GM19468 (cell line): ENCODE measurements at regions not wholly inside any gene's neighbourhood (a gene's known extent, or its start where the extent isn't known, plus 50 kb on each side); places are given as distances from the start of the nearest gene placed in this dataset.
"Not testable (repeated sequence)": the region's sequence is repeated elsewhere in the genome, so short reads cannot be mapped to it uniquely, and the experiment has no call there.

Experiments used
- ATAC-seq: cut with Tn5 transposase; IDR thresholded peaks from one replicate; pipeline ENCODE4 v1.9.1; 2021; ENCODE audit warnings: mild to moderate bottlenecking, moderate library complexity, moderate number of reproducible peaks; ENCODE audit not compliant: unreplicated experiment; ENCODE audit errors: extremely low read depth

DNA sequence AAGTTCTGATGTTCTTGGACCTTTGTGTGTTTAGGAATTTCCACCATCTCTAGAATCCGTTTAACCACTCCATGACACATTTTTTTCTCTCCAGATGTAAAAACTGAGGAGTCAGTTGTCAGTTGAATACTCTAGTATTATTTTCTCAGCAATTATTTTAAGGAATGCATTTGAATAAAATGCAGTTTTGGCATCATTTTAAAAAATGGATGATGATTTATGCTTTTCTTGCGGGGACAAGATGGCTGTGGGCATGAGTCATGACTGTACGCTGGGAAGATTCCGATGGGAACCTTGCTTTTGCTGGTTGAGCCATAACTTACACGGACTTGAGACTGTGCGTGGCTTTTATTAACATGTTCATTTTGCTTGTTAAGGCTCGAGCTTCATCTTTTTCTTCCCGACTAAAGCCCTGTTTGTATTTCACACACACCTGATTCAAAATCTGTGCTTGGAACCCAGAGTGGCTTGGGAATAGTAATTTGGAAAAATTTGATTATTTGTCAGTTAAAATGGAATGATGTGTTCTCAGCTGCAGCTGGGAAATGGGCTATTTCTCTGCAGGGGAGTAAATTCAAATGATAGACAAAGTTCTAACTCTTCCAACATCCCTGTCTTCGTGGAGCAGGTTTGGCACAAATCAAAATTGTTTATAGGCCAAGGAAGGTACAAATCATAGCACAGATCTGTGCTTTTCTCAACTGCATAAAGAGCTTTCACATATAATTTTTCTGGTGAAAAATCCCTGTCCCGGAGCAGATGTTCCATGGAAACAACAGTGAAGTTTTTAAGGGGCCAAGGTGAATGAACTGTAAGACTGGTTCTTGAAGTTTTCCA is 470.5 kb upstream of the JAG1 start:
- no peak for ATAC-seq

DNA sequence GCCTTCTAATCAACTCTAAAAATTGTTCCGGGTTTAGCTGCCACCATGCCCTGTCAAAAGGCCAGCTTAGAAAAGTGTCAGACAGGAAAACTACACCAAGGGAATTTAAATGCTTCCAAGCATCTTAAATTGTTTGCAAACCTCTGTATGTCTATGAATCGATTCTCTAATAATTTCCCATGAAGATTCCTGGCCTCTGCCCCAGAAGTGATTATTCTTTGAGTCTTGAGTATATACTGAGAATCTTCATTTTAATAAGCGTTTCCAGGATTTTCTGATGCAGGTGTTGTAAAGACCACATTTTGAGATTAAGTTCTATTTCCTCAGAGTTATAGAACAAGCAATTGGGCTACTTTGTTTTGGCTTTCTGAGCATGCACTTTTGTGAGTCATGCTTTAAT is 471.8 kb upstream of the JAG1 start:
- no peak for ATAC-seq

DNA sequence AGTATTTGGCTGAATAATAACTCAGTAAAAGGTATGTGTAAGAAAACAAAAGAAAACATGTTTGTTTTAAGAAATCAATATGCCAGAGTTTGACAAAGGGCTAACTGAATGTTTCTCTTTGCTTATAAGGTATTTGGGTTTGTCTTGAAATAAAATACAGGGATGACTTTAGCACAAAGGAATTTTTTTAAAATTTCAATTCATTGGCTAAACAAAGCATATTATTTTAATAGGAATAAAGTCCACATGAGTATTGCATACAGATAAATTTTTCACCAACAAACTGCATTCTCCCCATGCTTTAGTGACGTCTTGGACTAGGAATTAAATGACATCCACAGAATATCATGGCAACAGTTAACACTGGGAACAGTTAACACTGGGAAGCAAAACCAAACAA is 480.0 kb upstream of the JAG1 start:
- no peak for ATAC-seq

DNA sequence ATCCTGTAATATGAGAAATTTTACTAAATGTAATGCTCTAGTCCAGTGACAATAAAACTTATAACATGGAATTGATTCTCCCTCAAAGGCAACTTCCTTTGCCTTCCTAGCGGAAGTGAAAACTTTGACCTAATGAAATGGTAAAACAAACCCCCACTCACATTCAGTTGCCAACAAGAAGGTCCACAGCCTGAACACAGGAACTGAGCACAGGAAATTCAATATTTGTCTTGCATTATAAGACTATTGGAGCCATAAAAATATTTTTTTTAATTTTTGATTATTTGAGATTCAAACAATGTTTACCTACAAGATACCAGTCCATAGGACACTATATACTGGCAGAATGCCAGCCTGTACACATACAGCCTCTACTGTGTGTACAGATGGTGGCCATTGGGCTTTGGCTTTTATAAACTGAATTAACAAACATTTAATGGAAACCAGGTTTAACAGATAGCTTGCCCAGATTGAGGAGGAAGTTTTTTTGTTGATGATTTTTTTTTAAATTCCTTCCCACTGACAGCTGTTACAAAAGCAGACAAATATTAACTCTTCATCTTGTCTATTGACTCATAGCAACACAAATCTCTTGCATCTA is 481.5 kb upstream of the JAG1 start:
- no peak for ATAC-seq

DNA sequence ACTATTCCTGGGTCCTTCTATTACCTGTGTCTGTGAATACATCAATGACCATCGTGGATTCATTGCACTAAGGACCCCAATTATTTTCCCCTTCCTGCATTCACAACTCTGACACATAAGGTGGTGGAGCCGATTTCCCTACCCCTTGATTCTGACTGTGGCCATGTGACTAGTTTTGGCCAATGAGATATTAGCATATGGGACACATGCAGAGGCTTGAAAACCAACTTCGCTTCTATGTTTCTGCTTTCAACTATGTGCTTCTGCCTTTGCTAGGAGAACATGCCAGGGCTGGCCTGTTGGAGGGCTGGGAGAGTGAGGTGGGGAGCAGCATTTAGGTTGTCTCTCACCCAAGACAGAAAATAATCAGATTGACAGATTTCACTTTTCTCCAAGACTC is 483.1 kb upstream of the JAG1 start:
- no peak for ATAC-seq

DNA sequence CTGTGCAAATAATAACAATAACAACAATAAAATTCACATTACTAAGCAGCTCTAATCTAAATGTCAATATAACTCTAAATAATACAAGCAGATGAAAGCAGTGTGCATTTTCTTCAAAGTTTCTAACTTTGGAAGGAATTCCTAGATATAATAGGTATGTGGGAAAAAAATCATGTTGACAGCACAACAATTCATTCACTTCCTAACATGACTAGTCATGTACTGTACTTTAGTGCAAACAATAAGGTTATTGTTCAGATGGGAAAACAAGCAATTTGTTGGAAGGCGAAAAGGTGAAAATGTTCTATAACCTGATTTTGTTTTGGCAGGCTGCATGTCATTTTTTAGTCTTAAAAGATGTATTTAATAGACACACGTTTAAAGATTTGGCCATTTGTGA is 484.3 kb upstream of the JAG1 start:
- ATAC-seq, result no peak

DNA sequence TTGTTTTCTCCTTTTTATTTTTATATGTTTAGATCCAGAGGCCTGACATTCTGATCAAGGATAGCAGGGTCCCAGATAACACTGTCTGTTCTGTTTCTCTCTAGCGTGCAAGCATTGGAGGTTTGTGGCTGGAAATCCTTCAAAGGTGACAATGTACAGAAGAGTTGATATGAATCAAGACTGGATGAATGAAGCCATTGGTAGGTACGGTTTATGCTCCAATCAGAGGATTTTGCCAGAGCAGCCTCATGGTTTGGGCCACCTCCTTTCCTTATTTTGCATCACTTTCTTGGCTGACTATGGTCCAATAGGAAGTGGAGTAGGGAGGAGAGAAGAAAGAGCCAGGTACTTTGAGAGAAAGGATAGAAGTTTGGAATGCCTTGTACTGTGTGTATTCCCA is 484.8 kb upstream of the JAG1 start:
- no peak for ATAC-seq

DNA sequence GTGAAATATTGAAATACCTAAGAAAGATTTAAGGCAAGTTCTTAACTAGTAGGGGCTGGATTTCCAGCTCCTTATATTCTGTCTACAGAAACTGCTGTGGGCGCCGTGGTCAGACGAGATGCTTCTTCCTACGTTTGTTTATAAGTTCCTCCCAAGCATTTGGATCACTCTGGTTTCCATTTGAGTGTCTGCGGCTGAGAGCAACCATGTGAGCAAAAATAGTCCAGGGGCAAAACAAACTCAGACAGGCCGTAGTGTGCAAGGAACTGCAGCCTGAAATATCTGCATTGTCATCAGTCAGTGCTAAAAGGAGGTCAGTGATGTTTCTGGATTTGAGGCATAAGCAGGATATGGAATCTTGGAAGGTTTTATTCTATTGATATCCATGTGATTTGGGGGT is 485.9 kb upstream of the JAG1 start:
- no peak for ATAC-seq

DNA sequence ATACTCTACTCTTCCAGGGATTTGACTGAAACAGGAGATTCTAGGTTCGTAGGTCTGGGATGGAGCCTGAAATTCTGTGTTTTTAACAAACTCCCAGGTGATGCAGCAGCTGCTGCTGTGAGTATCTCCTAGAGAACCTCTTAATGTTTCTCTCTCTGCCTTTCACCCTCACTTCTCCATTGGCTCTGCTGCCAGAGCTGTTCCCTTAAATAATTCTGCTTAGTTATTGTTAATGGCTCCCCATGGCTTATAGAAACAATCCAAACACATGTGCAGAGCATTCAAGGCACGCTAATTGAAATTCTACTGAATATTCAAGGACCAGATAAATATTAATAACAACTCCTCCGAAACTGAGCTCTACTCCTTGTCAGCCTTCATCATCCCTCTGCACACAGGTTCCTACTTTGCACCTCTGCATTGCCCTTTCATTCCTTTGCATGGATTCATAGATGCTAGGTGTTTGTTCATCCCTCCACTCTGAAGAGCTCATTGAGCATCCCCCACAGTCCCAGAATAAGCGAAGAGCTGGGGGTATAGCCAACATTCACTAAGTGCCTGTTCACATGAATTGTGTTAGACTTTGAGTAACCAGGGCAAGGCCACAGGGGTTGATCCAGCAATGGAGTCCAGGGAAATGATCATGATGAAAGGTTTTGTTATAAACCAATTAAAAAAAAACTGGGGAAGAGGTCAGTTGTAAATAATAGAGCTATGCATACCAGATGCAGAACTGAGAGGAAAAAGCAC is 488.4 kb upstream of the JAG1 start:
- no peak for ATAC-seq

DNA sequence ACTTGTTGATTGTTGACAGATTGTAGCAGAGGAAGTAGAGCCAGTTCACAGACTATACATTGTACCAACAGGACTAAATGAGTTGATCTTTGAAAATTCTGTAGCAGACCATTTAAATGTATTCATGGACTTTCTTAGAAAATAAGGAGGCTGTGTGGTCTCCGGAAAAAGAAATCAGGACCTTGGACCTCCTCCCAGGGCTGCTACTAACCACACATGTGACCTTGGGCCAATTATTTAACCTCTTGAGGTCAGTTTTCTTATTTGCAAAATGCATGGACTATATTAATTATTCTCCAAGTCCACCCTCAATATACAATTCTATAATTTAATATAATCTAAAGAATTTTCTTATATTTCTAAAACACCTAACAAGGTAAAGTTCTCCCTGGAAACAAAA is 492.0 kb upstream of the JAG1 start:
- ATAC-seq, result no peak

DNA sequence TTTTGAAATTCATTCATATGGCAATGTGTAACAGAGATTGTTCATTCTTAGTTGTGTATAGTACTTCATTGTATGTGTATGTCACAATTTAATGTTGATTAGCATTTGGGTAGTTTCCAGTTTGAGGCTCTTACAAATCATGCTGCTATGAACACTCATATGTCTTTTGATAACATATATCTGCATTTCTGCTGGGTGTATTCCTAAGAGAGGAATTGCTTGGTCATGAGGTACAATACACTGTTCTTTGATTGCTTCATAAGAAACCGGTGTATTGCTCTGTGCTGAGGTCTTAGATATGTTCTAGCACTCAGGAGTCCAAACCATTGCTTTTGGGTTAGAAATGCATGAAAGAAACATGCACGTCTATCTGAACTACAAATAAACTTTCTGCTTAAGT is 492.9 kb upstream of the JAG1 start:
- no peak for ATAC-seq

DNA sequence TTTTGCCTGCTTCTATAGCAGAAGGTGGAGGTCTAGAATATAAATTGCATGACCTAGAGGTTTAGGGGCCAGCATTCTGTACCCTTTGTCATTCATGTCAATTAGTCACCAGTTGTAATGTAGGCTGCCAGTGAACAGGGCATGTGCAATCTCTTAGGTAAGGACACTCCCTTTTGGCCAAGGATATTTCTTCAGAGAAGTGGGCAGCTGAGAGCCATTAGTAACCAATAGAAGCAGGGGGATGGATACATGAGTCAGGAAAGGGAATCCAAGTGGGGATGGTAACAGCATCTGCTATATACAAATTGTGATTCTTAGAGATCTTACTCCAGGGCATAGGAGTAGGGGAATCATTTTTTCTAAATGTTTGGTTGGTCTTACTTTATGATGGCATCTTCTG is 494.2 kb upstream of the JAG1 start:
- ATAC-seq, result no peak

DNA sequence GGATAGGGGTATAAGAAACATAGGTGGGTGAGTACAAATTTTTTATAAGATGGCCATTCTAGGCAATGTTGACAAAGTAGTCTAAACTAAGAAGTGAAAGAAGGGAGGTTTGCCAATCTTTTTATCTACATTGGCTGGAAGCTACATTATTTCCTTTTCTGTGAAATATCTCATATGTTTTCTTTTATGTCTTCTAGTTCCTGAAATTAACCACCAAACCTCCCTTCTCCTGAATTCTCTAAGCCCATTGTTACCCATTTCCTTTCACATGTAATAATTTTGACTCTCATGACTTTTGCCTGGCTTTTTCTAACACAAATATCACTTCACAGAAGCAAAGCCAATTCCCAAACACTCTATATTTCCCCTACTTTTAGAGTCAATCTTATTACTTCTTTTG is 496.2 kb upstream of the JAG1 start:
- ATAC-seq, result no peak

DNA sequence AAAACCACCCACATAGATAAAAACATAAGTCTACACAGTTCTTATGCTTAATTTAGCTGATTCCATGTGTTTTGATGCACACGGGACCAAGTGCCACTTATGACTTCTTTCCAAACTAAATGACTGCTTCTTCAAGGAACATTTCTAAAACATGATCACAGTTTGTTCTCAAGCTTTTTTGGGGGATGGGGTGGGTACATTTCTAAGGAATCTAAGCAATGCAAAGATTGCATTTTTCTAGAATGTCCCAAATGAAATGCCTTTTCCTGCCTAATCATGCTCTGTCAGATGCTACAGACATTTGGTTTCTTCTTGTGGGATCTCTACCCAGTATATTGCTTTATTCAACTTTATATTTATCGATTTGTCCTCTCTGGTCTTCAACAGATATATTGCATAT is 496.8 kb upstream of the JAG1 start:
- ATAC-seq, result no peak

DNA sequence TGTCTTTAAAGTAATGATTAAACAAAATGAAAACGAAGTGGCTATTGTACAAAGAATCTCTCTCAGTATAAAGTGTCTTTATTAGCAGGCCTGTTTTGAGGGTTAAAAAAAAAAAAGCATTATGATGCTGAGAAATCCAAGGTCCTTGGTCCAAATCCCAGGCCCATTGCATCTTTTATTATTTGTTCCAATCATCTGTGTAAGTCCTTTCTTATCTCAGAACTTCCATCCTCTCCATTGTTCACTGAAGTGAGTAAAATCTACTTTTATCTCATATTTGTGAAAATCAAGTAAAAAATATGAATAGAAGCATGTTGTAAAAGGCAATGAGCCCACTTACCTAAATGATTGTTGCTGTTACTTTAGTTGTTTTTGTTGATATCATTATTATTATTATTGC is 499.1 kb upstream of the JAG1 start:
- ATAC-seq, result no peak

DNA sequence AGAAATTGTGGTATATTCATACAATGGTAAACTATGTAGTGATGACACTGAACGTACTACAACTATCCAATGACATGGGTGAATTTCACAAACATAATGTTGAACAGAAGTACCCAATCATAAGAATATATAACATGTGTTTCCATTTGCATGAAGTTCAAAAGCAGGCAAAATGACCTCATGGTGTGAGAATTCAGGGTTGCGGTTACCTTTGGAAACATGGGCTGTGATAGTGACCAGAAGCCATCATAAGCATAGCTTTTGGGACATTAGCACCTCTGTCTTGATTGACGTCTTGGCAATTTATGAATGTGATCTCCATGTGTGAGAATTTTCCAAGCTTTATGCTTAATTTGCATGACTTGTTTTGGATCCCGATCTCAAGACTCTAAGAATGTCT is 500.1 kb upstream of the JAG1 start:
- no peak for ATAC-seq

DNA sequence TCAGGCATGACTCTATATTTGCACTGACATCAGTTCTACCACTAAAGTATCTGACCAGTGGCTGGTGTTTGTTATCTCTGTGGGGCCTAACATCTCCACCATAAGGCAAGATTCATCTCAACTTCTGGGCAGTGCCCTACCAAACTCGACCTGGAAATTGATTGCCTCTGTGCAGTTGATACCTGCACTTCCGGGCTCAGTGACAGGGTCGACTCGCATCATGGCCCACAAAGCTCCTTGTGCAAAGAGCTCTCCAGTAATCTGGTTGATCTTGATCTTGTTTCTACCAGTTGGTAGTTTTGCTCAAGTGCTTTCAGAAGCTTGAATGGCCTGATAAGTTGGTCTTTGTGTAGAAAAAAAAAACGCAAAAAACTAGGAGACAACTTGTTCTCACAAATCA is 501.1 kb upstream of the JAG1 start:
- ATAC-seq, result no peak

DNA sequence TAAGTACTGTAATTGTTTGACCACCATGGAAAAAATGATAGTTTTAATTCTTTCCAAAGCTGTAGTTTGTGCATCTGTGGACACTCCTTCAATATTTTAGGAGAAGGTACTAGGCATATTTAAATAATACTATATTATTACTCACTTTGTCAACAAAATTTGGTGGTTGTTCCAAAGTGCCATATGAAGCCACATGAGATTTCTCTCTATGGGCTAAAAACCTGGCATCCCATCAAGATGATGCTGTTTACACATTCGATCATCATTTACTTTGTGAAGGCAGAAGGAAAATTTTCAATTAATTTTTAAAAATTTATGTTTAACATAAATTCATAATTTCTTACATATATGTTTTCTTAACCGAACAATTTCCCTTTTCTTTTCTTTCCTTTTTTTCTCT is 502.6 kb upstream of the JAG1 start:
- ATAC-seq, result no peak

DNA sequence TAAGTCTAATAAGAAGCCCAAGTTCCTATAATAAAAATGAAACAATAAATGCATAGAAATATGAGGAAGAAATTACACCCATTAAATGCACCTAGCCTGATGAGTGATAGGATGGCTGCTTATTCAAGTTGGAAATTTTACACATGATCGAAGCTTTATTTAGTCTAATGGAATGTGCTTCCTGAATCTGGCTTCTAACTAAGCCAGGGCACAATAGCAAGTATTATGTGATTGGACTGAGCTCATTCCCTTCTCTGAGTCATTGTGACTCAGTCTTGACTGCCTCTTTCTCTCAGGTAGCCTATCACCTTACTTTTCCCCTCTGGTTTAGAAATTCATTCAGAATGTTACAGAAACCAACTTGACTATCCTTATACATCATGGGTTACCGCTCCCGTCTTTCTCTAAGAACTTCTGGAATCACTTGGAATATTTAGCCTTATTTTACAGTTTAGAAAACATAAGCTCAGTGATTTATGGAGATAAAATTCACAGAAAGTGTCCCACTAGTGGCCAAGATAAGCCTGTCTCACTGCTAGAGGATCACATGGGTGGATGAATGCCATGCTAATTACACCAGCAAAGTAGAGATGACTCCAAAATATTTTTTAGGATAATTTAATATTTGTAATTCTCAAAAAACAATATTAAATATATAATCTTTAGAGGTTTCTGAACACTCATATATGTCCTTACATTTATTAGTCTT is 505.3 kb upstream of the JAG1 start:
- ATAC-seq, result no peak

DNA sequence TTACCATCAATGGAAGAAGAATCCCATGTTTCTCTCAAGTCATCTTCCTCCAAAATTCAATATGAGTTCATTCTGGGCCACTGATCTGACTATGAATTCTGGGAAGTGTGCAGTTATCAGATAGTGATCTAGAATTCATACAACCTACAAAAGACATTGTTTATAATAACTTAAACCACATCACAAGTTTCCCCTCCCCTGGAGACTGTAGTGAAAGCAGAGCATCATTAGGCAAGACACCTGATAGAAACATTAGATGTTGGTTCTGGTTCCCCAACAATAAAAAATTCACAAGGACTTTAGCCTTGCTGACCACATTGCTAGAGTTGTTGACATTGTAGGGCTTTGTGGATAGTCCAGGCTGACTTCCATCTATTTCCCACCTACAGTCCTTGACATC is 506.4 kb upstream of the JAG1 start:
- no peak for ATAC-seq

DNA sequence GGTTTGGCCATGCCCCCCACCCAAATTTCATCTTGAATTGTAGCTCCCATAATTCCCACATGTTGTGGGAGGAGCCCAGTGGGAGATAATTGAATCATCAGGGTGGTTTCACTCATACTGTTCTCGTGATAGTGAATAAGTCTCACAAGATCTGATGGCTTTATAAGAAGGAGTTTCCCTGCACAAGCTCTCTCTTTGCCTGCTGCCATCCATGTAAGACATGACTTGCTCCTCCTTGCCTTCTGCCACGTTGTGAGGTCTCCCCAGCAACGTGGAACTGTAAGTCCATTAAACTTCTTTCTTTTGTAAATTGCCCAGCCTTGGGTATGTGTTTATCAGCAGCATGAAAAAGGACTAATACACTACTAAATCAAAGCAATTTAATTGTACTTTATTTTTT is 507.3 kb upstream of the JAG1 start:
- ATAC-seq, result not testable (repeated sequence)
